LNCaP clone FGC (cell line): ENCODE measurements at regions not wholly inside any gene's neighbourhood (a gene's known extent, or its start where the extent isn't known, plus 50 kb on each side); places are given as distances from the start of the nearest gene placed in this dataset.
"Not testable (repeated sequence)": the region's sequence is repeated elsewhere in the genome, so short reads cannot be mapped to it uniquely, and the experiment has no call there.

Experiments
- DNase-seq: peaks from one replicate; pipeline ENCODE4 v3.0.0-alpha.2; 2011; ENCODE audit warnings: low read depth
- H3K4me3 ChIP-seq: 2 replicates; pipeline ENCODE4 v1.5.1; 2011; ENCODE audit warnings: mild to moderate bottlenecking, low read depth, low read length, control low read depth
- TF ChIP-seq, protein P1 (sequence below): IDR thresholded peaks from 2 replicates; pipeline ENCODE4 v1.5.1; 2012; ENCODE audit warnings: mild to moderate bottlenecking; ENCODE audit not compliant: control insufficient read depth, insufficient read depth; ENCODE audit errors: extremely low read depth

GRCh38 chr15:56794553-56795329, 61.4 kb upstream of the ZNF280D start:
- TF ChIP-seq, protein P1, sequence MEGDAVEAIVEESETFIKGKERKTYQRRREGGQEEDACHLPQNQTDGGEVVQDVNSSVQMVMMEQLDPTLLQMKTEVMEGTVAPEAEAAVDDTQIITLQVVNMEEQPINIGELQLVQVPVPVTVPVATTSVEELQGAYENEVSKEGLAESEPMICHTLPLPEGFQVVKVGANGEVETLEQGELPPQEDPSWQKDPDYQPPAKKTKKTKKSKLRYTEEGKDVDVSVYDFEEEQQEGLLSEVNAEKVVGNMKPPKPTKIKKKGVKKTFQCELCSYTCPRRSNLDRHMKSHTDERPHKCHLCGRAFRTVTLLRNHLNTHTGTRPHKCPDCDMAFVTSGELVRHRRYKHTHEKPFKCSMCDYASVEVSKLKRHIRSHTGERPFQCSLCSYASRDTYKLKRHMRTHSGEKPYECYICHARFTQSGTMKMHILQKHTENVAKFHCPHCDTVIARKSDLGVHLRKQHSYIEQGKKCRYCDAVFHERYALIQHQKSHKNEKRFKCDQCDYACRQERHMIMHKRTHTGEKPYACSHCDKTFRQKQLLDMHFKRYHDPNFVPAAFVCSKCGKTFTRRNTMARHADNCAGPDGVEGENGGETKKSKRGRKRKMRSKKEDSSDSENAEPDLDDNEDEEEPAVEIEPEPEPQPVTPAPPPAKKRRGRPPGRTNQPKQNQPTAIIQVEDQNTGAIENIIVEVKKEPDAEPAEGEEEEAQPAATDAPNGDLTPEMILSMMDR, result no peak
- DNase-seq, result no peak
- H3K4me3 ChIP-seq, result no peak overlapping the region

GRCh38 chr15:56794165-56794552, 60.9 kb upstream of the ZNF280D start:
- TF ChIP-seq, protein P1, result no peak
- no peak overlapping the region for H3K4me3 ChIP-seq
- DNase-seq, result no peak

GRCh38 chr15:56792211-56792610, 58.9 kb upstream of the ZNF280D start:
- H3K4me3 ChIP-seq, result no peak overlapping the region
- no peak for DNase-seq
- TF ChIP-seq, protein P1, result no peak

DNA sequence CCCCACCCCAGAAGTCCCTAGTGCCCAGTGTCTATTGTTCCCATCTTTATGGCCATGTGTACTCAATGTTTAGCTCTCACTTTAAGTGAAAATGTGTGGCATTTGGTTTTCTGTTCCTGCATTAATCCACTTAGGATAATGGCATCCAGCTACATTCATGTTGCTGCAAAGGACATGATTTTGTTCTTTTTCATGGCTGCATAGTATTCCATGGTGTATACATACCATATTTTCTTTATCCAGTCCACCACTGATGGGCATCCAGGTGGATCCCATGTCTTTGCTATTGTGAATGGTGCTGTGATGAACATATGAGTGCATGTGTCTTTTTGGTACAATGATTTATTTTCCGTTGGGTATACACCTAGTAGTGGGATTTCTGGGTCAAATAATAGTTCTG, 58.2 kb upstream of the ZNF280D start:
- not testable (repeated sequence) for DNase-seq, H3K4me3 ChIP-seq

DNA sequence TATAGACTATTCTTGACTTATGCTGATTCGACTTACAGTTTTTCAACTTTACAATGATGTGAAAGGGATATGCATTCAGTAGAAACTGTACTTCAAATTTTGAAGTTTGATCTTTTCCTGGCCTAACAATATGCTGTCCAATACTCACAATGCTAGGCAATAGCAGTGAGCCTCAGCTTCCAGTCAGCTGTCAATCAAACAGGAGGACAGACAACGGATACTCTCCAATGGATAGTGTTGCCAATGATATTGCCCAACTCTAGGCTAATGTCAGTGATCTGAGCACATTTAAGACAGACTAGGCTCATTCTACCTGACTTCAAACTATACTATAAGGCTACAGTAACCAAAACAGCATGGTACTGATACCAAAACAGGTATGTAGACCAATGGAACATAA, 55.0 kb upstream of the ZNF280D start:
- no peak overlapping the region for H3K4me3 ChIP-seq
- TF ChIP-seq, protein P1, result no peak
- DNase-seq, result no peak

- TF ChIP-seq, protein P1, result no peak
- DNase-seq, result no peak
- H3K4me3 ChIP-seq, result no peak overlapping the region
Measured at GRCh38 chr15:56786966-56787365, 53.7 kb upstream of the ZNF280D start.

GRCh38 chr15:56783857-56784661, 50.8 kb upstream of the ZNF280D start:
- DNase-seq, result no peak
- TF ChIP-seq, protein P1, result no peak
- H3K4me3 ChIP-seq, result no peak overlapping the region
